HG03575 (cell line): ENCODE measurements at regions not wholly inside any gene's neighbourhood (a gene's known extent, or its start where the extent isn't known, plus 50 kb on each side); places are given as distances from the start of the nearest gene placed in this dataset.
A peak's percentile ranks its signal among the peaks of the same experiment; 100 is the strongest.
"Not testable (repeated sequence)": the region's sequence is repeated elsewhere in the genome, so short reads cannot be mapped to it uniquely, and the experiment has no call there.

ENCODE experiments used
- ATAC-seq: cut with Tn5 transposase; IDR thresholded peaks from one replicate; pipeline ENCODE4 v1.9.1; 2021; ENCODE audit not compliant: unreplicated experiment, insufficient number of reproducible peaks, low FRiP score; ENCODE audit errors: extremely low read depth

DNA sequence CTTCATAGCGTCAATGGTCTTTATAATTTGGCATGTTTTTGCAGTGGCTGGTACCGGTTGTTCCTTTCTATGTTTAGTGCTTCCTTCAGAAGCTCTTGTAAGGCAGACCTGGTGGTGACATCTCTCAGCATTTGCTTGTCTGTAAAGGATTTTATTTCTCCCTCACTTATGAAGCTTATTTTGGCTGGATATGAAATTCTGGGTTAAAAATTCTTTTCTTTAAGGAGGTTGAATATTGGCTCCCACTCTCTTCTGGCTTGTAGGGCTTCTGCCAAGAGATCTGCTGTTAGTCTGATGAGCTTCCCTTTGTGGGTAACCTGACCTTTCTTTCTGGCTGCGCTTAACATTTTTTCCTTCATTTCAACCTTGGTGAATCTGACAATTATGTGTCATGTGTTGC is 250.0 kb upstream of the CTNNB1 start:
- ATAC-seq: not testable (repeated sequence)

DNA sequence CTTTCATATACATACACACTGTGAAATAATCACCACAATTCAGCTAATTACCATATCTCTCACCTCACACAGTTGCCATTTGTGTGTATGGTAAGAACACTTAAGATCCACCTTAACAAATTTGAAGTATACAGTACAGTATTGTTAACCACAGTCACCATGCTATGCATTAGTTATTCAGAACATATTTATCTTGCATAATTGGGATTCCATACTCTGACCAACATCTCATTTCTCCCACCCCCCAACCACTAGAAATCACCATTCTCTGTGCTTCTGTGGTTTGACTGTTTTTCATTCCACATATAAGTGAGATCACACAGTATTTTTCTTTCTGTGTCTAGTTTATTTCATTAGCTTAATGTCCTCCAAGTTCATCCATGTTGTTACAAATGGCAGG is 247.7 kb upstream of the CTNNB1 start:
- no peak for ATAC-seq

GRCh38 chr3:40961104-40961857 is 238.0 kb upstream of the CTNNB1 start:
- no peak for ATAC-seq

DNA sequence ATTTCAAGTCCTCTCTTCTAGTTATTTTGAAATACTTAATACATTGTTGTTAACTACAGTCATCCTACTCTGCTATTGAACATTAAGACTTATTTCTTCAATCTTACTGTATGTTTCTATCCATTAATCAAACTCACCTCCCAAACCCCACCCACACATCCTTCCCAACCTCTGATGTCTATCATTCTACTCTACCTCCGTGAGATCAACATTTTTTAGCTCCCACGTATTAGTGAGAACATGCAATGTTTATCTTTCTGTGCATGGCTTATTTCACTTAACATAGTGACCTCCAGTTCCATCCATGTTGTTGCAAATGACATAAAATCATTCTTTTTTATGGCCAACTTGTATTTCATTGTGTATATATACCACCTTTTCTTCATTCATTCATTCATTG is 236.6 kb upstream of the CTNNB1 start:
- ATAC-seq: no peak

DNA sequence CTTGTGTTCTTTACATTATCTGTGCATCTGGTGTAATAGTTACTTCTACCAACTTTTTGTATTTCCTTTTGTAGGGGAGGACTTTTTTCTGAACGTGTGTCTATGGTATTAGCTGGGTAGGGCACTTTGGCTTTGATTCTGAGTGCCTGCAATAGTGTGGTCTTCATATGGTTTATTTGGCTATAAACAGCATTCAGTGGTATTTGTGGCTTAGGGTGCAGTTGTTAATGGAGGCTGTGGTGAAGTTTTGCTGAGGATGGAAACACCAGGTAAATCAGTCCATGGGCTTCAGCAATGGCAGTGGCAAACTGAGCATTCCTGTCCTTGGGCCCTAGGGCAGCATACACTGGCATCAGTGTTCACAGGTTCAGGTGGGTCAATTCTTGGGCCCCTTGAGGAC is 230.6 kb upstream of the CTNNB1 start:
- no peak for ATAC-seq

- no peak for ATAC-seq
Measured at GRCh38 chr3:40969341-40969740, 230.0 kb upstream of the CTNNB1 start.

DNA sequence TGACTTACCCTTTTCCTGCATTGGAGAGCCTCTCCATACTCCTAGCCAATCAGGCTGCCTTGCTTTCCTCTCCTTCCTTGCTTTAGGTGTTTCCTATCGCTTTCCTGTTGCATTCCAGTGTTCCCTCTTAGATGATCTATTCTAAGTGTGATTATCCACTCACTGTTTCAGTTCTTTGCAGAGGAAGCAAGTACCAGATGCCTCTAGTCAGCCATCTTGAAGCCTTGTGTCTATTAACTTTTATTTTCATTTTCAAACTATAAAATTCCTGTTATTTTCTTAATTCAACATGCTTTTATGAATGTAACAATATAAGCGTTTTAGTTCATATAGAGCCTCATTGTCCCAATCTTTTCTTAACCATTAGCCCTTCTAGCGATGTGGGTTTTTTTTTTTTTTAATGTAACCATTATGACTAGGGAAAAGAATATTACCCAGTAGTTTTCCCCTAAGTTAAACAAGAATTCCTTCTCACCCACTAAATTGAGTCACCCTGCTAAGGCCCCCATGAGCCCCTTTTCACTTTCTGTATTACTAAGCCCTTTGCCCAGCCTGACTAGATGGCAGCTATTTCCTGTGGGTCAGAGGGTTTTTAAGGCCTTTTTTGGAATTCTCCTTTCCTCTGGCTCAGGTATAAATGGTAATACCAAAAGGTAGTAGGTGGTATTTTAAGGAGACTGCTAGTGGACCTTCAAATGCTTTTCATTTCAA is 229.4 kb upstream of the CTNNB1 start:
- ATAC-seq: no peak

DNA sequence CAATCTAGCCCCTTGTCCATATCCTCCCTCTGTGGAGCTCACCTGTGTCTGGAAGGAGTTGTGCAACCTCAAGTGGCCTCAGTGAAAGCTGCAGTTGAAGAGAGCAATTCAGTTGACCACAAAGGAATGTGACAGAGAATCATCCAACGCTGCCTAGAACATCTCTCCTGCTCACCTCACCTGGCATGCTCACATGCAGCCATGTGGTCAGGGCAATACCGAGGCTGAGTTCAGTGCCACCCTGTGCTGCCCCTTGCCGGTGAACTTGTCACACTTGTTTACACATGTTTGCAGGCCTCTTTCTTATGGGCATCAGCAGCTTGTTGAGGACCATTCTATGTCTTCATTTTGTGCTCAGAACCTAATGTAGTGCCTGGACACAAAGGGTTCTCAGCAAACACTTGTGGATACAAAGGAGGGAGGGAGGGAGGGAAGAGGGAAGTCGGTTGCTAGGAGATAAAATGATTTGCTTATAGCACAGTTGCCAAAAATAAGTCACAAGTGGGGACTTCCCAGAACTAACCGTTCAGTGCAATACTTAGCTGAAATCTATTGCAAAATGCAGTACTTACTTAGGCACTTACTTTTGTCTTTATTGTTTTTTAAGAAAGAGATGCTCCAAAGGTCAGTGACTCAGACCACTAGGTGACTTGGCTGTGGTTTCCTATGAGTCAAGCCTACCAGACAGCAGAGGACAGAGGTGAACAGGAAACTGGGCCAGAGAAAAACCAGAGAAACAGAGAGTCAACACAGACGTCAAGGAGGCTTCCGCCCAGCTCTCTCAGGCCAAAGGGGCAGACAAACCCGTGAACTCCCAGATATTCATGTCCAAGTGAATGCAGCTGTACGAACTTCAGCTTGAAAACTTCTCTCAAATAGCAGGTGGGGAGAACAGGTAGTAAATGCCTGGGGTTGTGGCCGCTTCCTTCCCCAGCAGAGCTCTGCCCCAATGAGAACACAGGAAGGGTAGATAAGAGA is 227.8 kb upstream of the CTNNB1 start:
- peak; percentile 94 for ATAC-seq

- ATAC-seq: no peak
Measured at GRCh38 chr3:40972350-40972749, 227.0 kb upstream of the CTNNB1 start.

- no peak for ATAC-seq
Measured at GRCh38 chr3:40973141-40973540, 226.2 kb upstream of the CTNNB1 start.

GRCh38 chr3:40975711-40976121 is 223.6 kb upstream of the CTNNB1 start:
- ATAC-seq: no peak

DNA sequence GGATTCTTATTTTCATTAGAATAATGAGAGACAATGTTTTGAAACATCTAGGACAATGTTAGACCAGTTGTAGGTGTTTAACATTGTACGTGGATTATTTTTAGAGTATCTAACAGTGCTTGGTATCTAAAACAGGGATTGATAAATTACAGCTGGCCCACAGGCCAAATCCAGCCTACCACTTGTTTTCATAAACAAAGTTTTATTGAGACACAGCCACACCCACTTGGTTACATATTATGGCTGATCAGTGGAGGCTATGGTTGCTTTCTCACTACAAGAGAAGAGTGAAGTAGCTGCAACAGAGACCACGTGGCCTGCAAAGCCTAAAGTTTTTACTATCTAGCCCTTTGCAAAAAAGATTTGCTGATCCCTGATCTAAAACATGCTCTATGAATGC is 223.1 kb upstream of the CTNNB1 start:
- no peak for ATAC-seq

DNA sequence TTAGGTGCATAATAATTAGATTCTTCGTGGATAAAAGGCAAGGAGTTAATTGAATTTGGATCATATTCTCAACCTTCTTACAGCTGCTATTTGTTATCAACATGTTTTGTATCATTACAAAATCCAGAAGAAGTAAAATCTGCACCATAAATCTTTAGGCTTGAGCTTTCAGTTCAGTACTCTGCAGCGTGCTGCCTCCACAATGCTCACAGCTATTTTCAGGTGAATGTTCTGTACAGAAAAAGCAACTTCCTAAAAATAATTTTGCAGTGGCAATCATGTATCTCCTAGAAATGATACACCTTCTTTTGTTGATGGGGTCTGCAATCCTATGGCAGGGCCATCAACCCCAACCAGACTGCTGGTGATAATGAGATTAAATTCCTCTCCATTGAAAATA is 220.9 kb upstream of the CTNNB1 start:
- ATAC-seq: no peak

GRCh38 chr3:40979962-40980361 is 219.3 kb upstream of the CTNNB1 start:
- ATAC-seq: no peak

- no peak for ATAC-seq
Measured at GRCh38 chr3:40980467-40980866, 218.8 kb upstream of the CTNNB1 start.

DNA sequence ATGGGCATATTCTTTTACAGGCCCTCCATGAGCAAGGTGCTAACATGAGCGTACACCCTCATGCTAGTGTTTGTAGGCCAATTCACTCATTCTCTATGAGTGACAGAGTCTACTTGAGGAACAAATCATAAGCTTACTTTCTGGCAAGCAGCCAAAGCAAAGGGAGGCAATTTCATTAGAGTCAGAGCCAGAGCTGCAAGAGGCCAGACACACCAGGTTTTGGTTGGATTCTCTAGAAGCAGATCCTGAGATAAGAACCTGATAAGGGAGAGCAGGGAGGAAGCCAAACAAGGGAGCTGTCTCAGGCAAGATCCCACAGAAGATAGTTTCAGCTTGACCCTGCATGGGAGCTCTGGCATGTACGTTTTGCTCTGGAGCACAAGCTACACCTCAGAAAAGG is 214.1 kb upstream of the CTNNB1 start:
- ATAC-seq: no peak

DNA sequence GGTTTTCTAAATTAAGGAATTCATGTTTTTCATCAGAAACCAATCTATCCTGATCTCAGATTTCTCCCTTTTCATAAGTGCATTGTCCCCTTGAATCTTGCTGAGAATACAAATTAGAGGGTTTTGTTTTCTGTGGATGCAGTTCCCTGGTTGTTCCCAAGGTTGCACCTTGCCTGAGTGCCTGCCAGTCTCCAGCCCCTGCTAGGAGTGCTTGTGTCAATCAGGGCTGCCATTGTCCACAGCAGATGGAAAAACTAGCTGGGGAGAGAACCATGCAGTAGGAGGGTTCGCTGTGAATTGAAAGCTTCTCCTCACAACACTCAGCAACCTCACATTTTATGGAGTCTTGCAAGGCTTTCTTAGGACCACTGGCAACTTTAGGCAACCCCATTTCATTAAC is 210.8 kb upstream of the CTNNB1 start:
- no peak for ATAC-seq

DNA sequence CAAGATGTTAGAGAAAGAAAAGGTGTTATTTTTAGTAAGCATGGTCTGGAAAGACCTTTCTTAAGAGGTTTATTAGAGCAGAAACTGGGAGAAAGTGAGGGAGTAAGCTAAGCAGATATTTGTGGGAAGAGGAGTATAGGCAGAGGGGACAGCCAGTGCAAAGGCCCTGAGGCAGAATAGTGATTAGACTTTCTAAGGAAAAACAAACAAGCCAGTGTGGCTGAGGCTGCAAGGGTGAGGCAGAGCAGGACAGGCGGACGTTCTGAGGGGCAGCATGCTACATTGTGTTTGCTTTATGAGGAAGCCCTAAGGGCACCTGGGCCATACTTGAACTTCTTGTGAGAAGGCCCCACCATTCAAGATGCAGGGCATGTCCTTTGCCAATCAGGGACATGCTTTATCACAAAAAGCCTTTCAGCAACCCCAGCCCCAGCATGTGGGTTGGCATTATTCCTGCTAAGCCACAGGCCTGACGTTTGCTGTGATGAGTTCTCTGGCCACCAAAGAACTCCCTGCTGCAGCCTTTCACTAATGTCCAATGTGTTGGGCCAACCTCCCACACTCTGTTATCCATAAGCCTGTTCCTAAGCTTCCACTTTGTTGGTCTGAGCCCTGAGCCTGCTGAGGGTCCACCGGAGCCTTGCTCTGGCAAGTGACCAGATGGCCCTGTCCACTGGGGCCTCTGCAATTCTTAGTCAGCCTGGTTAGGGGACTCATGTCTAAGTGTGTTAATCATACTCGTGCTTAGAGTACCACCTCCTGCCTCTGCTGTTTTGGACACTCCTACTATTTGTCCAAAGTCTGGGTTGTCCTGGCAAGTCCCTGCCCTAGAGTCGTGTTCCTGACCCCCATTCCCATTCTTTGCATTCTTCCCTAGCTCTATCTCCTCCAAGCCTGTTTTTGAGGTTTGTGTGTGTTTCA is 209.9 kb upstream of the CTNNB1 start:
- ATAC-seq: no peak

DNA sequence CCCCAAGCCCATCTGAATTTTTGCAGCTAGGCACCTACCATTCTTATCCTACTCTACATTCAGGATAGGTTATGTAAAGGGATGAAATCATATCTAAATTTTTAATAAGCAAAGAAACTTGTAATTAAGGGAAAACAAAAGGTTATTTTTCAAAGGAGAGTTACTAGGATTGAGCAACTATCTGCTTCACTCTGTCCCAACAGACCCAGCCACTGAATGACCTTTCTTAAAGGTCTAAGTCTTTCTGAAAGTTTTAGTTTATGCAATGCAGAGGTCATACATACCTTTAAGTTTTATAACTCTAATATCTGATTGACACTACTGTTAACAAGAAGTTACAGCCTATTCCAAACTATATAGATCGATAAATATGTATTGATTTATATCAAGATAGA is 209.2 kb upstream of the CTNNB1 start:
- no peak for ATAC-seq
